Daoy (cell line): ENCODE measurements at regions not wholly inside any gene's neighbourhood (a gene's known extent, or its start where the extent isn't known, plus 50 kb on each side); places are given as distances from the start of the nearest gene placed in this dataset.

Experiments
- DNase-seq: peaks from one replicate; pipeline ENCODE4 v3.0.0-alpha.2; 2015; ENCODE audit warnings: low read depth

DNA sequence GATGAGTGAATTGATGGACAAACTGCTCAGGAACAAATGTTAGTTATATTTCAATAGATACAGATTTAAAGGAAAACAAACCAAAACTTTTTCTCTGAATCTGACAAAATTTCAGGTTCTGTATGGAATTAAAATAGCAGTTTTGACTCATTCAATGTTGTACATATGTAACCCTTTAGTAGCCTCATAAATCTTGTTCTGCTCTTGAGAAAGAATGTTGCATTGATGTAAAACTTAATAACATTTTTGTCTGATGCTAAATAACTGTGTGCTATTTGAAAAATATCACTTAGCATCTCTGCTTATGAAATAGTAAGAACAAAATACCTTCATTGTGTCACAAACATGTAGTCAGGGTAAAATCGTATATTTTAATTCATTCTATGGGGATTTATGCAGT, 168.9 kb upstream of the NOVA1 start:
- no peak for DNase-seq

DNA sequence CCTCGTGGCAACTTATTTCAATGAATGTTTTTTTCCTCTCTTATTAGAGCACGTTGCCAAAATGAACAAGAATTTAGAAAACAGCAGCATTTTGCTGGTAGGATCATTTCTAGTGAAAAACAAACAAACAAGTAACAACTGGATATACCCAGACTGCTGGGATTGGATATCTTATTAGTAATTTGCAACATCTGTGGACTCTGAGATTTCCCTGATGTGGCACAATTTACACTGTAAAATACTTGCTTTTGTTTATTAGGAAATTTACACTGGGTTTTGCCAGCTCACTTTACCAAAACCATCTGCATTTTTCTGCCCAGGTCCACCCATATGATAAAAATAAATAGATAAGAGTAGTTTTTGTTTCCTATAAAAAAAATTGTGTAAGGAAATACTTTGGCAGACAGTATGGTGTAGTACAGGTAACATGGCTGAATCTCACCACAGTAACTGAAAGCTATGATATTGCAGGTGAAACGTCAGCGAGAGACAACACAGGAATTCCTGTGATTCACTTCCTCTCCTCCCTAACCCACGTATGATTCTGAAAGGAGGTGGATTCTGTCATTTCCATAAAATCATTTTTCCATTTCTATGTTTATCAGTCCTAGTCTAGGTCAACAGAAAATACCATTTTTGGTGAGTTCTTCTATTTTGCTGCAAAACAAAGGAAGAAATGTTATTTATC, 176.2 kb upstream of the NOVA1 start:
- peak; percentile 54 for DNase-seq

DNA sequence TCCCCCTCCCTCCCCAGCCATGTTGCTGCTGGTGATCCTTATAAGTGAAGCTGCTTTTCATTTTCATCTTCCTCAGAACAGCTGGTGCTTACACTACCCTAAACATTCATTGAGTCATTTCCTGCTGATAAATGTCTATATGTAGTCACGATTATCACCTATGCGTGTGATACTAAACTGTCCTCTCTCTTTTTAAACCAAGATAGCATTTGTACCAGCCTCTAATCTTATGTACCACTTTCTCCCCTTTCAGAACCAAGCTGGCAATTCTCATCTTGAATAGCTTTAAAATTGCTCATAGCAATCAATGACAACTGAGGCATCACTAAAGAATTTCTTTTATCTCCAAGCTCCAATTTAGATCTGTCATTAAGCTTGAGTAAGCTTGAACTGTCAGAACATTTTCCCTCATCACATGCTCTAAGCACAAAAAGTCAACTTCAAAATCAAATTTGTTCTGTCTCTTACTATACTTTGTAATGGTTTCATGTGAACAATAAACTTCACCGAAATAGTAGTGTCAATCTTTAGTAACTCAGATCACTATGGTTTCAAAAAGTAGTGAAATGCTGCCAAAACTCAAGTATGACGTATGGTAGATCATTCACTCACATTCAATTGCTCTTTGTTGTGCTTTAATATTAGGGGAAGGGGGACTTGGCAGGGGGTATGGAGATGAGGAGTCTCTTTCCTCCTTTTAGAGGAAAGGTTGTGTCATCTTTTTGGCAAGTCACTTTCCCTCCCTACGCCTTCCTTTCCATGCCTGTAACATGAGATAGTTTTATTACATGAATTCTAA, 178.1 kb upstream of the NOVA1 start:
- peak; percentile 69 for DNase-seq

DNA sequence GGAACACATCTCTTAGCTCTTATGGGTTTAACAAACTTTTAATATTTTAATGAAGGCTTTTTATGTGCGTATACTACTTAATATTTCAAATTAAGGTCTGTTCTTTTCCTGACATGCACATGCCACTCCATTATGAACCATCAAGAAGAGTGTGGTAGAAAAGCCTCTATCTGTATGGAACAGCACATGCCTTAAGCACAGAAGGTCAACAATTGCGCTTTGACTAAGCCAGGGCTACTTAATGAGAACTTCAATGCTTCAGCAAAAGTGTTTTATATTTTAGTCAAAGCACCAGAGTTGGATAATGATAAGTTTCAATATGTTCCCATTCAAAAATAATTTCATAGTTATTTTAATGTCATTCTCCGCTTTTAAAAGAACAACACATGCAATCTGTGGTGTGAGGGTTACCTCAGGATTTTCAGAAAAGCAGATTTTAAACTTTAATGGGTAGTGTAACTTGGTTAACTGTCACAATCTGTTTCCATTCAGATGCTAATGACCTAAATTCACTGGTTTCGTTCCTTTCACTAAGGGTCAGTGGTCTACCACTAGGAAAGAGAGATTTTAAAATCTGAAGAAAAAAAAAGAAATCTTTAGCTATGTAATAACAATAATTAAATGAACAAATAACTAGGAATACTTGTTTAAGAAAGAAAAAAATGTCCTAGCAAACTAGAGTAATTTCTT, 193.4 kb upstream of the NOVA1 start:
- no peak for DNase-seq

DNA sequence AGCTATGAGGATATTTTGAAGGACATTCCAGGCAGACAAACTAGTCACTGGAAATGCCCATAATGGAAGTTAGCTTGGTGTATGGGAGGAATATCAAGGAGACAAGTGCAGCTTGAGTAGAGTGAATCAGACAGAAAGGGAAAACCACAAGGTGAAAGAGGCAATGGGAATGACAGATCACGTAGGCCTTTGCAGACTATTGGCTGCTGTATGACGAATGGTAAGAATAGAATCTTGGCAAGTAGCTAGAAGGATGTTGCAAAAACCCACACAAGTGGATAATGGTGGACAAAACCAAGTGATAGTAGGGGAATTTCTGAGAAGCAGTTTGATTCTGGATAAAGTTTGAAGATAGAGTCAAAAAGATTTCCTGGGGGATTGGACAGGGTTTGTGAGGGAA, 196.9 kb upstream of the NOVA1 start:
- DNase-seq = peak; percentile 29

DNA sequence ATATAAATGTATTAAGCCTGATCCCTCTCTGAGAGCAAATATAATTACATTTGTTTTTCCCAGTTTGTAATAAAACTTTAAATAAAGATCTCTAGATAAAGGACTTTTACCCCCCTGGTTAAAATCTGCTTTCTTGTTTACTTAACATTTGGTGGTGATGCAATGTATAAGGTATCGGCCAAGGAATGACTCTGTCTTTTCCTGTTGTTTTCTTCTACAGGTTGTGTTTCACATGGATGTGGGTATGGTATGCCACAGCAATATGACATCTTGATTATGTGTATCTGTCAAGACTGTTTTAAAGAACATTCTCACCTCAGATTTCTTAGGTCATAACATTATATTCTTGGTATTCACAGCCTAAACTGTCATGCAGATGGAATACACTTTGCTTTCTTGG, 210.6 kb upstream of the NOVA1 start:
- DNase-seq = no peak

DNA sequence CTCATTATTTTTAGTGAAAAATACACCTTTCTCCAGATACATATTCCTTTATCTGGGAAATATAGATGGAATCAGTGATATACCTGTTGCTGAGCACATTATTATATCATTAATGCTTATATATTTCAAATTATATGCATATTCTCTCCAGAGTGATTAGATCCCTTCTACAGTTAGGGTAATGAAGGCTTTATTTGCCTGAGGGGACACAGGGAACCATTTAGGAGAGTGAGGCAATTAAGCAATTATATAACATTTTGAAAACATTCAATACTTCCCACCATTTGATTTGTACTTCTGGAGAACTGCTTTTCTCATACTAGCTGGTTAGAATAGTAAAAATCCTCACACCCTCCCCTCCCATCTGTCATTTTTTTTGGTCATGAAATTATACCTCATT, 212.8 kb upstream of the NOVA1 start:
- DNase-seq = no peak

DNA sequence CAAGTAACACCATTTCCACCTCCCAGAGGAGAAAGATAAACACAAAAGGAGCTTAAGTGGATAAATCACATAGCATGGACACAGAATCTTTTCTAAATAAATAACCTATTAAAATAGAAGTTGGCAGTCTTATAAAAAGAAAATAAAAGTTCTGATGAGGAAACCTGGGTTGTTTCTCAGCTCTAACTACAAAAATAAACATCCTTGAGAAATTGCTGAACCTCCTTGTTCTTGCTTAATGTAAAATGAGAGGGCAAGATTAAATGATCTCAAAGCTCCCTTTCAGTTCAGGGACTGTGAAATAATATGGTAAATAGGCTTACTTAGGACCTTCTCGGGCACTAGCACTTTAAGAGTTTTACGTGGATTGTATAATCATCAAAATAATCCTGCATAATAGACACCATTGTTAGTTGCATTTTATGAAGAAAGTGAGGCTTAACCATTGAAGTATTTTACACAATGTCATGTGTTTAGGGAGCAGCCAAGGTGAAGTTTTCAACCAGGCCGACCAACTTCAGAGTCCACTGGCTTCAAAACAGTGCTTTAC, 214.0 kb upstream of the NOVA1 start:
- DNase-seq = no peak

DNA sequence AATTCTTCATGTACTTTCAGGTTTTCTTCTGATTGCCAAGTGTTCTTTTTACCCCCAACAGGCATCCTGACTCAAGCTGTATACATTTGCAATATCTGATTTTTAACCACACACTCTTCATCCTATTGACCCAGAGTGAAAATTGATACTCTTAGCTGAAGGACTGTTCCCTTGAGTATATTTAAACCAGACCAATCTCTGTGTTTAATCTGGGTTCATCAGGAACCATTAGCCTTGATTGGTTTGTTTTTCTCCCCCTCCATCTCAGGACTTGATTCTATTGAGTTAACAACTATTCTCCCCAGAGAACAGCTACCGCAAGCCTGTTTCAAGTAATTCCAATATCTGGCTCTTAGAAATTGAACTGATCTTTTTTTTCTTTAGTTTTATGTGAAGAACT, 222.3 kb upstream of the NOVA1 start:
- peak; percentile 65 for DNase-seq

DNA sequence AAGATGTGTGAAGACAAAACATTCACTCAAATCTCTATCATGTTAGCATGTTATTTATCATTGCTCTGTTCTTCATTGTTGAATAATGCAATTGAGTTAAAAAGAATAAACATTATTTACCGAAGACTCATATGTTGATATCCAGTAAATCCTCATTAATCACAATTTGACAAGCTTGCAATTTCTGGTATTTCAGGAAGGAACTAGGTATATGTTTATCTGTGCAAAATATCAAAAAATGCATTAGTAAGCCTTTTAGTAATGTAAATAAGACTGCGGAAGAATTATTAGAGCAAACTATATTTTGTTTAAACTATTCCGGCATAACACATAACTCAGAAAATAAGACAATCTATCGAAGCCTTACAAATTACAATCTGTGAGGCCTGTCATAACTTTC, 222.7 kb upstream of the NOVA1 start:
- no peak for DNase-seq

DNA sequence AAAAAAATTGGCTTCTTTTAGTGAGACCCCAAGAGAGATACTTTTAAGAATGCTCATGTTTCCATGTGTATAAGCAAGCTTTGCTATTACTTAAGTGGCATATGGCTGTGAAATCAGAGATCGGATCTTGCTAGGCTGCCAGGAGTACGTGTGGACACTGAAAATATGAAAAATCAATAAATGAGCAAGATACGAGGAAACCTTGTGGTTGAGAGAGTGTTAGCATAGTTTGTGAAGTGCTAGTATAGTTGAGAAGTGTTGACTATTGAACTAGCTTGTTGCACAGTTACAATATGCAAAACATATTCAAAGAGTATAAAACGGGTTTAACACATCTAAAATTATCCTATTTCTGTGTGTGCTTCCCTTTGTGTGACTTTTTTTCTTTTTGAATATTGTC, 230.9 kb upstream of the NOVA1 start:
- DNase-seq = no peak

DNA sequence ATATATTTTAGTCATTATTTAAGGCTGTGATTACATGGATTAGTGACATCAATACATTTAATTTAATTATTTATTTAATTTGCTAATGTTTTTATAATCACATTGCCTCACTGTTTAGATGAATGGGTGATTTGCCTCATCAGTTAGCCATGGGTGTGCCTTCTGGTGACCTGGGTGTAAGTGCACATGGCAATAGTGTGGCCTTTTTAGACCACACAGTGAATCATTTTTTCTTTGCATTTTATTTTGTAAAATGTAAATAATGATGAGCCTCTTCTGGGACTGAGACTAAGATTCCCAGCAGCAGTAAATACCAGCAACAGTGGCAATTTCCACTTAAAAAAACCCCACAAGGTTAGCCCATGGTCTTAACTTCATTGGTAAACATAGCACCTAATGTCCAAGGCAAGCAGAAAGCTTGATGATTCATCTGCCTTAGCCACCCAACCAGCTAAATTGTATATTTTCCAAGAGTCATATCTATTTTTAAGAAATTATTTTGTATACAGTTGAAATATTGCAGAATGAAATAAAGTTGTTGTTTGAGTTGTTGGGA, 235.9 kb upstream of the NOVA1 start:
- no peak for DNase-seq

DNA sequence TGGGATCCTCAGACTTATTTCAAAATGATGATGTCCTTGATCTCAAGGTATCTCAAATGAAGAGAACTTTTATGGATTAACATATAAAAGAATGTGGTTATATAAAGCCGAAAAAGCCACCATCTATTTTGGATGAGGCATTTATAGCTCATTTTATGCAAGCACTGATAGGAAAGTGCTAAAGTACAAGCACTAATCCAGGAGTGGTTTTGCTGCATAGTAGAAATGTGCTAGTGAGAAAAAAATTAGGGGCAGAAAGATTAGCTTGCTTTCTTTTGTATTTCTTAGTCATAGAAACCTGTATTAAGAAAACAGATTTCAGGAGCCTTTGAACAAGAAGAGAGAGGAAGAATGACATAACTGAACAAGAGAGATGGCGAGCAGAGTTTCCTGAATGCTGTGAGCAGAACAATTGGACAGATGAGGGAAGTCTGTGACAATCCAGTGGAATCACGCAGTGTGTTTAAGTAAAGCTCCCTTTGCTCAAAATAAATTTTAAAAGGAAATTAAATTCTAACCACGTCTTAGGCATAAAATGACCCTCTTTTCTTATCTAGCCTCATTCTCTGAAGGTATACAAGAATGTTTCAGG, 238.2 kb upstream of the NOVA1 start:
- DNase-seq = no peak

DNA sequence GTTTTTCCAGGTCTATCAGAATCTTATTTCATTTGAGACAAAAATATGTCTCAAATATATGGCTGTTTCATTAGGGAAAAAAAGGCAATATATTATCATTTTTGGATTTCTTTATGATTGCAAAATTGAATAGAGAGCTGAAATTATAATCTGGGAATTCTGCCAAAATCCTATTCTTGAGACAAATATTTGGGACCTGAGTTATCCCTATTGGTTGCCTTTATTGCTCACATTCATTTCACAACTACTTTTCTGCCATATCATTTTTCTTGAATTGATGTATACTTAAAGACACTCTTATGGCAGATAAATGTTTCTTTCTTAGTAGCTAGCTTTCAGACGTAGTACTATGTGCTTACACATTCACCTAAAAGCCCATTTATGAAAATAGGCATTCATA, 241.6 kb upstream of the NOVA1 start:
- no peak for DNase-seq

DNA sequence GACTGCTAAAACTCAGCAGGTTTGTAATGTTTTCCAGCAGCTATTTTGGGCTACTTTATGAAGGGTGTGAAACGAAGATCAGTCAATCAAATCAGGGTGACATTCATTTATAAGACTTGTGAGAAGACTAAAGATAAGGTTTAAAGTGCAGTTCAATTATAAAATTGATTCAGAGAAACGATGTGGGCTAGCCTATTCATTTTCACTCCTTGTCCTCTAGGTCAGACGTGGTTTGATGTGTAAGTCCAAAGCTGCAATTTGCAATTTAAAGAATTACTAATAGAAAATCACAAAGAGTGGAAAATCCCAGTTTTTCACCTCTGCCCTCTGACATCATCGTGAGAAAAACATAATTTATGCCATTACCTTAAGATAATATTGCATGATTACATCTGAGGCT, 243.5 kb upstream of the NOVA1 start:
- DNase-seq = peak; percentile 9

DNA sequence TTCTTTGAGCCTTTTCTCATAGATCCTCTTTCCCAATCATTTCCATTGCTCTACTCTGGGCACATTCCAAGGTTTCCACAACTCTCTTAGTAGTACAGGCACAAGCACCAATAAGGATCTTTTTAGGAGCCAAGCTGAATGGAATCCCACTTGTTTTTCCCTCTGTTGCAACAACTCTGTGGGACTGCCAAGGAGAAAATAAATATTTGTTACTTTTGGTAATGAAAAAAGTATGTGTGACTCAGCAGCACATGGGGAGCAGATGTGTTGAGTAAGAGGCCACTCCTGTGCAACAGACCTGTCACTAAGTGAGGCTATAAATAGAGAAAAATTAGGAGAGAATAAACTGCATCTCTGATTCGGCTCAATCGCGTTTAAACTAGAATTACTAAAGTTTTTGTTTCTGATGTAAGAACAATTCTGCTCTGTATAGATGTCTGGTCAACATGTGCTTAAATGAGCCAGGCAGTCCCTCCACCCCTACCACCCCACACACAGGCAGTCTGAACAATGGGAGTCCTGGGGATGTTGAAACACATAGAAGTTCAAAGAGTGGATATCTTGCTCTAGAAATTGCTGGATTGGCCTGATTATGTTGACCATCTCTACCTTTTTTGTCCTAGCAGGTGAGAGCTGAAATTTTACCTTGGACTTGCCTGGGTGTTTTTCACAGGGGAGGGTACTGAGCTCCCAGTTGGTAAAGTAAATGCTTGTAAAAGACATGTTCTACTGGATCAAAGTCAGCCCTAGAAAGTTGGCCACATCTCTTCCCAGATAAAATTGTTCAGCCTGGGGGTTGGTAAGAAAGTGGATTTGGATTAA, 244.3 kb upstream of the NOVA1 start:
- peak; percentile 88 for DNase-seq

DNA sequence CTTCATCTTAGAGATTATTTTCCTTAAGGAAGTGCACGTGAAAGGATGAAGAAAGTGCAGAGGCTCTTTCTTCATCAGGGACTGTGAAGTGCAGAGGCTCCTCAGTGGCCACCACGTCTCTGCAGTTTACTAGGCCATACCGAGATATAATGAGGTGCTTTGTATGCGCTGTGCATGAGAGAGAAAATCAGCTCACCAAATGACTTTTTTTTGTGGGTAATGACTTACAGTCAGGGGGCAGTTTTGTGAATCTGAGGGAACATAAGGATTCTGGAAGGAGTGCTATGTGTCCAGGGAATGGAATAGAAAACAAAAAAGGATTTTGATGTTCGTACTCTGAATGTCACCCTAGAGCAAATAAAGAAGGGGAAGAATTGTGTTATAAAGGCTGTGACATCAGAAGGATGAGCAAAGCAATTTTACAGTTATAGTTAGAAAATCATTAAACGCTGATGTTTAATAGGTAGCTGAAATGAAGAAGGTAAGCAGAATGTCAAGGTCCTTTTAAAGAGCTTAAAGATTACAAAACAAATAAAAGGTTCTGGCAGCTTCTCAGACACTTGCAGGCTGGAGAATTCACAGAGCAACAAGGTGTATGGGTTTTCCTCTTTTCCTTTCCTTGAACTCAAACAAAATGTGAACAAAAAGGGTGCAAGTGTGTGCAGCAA, 247.5 kb upstream of the NOVA1 start:
- no peak for DNase-seq

DNA sequence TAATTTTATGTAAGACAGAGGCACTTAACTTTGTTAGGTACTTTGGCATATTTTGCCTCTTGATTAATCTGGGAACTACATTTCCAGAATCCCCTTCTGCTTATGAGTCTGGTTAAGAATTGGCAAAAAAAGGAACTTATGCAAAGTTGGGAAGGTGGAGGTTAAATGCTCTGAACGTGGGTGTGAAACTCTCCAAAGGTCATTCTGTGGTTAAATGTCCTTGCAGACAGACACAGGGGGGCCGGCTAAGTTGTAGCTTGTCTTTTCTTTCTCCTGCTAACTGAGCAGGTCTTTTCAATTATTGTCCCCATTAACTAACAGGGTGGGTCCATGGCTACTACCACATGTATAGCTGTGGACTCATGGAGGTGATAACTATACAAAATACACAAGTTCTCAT, 248.6 kb upstream of the NOVA1 start:
- DNase-seq = no peak

DNA sequence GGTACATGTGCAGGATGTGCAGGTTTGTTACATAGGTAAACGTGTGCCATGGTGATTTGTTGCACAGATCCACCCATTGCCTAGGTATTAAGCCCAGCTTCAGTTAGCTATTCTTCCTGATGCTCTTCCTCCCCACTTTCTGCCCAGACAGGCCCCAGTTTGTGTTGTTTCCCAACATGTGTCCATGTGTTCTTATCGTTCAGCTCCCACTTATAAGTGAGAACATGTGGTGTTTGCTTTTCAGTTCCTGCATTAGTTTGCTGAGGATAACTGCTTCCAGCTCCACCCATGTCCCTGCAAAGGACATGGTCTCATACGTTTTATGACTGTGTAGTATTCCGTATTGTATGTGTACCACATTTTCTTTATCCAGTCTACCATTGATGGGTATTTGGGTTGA, 251.7 kb upstream of the NOVA1 start:
- no peak for DNase-seq

DNA sequence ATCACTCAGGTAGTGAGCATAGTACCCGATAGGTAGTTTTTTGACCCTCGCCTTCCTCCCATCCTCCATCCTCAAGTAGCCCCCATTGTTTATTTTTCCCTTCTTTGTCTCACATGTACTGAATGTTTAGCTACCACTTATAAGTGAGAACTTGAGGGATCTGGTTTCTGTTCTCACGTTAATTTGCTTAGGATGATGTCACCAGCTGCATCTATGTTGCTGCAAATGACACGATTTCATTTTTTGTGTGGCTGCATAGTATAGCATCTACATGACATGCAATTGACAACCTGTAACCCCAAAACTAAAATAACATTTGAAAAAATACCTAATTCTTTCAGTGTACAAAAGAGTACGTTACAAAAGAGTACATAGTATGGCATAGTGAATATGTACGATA, 254.0 kb upstream of the NOVA1 start:
- DNase-seq = no peak
